ENCODE measurements at regions not wholly inside any gene's neighbourhood (a gene's known extent, or its start where the extent isn't known, plus 50 kb on each side); places are given as distances from the start of the nearest gene placed in this dataset.
"Not testable (repeated sequence)": the region's sequence is repeated elsewhere in the genome, so short reads cannot be mapped to it uniquely, and the experiment has no call there.

DNA sequence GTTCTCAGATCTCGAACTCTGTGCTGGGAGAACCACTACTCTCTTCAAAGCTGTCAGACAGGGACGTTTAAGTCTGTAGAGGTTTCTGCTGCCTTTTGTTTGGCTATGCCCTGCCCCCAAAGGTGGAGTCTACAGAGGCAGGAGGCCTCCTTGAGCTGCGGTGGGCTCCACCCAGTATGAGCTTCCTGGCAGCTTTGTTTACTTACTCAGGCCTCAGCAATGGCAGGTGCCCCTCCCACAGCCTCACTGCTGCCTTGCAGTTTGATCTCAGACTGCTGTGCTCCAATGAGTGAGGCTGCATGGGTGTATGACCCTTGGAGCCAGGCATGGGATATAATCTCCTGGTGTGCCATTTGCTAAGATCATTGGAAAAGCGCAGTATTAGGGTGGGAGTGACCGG is 75.4 kb upstream of the ANKRD30A start:
- TF ChIP-seq, protein P1, sequence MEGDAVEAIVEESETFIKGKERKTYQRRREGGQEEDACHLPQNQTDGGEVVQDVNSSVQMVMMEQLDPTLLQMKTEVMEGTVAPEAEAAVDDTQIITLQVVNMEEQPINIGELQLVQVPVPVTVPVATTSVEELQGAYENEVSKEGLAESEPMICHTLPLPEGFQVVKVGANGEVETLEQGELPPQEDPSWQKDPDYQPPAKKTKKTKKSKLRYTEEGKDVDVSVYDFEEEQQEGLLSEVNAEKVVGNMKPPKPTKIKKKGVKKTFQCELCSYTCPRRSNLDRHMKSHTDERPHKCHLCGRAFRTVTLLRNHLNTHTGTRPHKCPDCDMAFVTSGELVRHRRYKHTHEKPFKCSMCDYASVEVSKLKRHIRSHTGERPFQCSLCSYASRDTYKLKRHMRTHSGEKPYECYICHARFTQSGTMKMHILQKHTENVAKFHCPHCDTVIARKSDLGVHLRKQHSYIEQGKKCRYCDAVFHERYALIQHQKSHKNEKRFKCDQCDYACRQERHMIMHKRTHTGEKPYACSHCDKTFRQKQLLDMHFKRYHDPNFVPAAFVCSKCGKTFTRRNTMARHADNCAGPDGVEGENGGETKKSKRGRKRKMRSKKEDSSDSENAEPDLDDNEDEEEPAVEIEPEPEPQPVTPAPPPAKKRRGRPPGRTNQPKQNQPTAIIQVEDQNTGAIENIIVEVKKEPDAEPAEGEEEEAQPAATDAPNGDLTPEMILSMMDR (IDR thresholded peaks at IDR 0.05): not testable (repeated sequence)
- not testable (repeated sequence) for TF ChIP-seq POLR2A (IDR thresholded peaks at IDR 0.05)

Measured in Peyer's patch (tissue), 4 donors.